SH-SY5Y (cell line): ENCODE measurements at regions not wholly inside any gene's neighbourhood (a gene's known extent, or its start where the extent isn't known, plus 50 kb on each side); places are given as distances from the start of the nearest gene placed in this dataset.

Experiments used
- GATA2 ChIP-seq: IDR thresholded peaks from 2 replicates; pipeline ENCODE4 v1.6.1; 2011; ENCODE audit warnings: mild to moderate bottlenecking, low read depth, low read length
- GATA3 ChIP-seq: IDR thresholded peaks from 2 replicates; pipeline ENCODE4 v1.6.1; 2011; ENCODE audit warnings: low read depth, mild to moderate bottlenecking, low read length, moderate library complexity

- TF ChIP-seq GATA3: no peak
- TF ChIP-seq GATA2: no peak
Observed at GRCh38 chr14:106786697-106787096, 1260.3 kb downstream of the TMEM121 start.
